Endothelial cell of umbilical vein (primary cell): ENCODE measurements at regions not wholly inside any gene's neighbourhood (a gene's known extent, or its start where the extent isn't known, plus 50 kb on each side); places are given as distances from the start of the nearest gene placed in this dataset.

ENCODE experiments used
- EZH2 ChIP-seq: IDR thresholded peaks from 2 replicates; pipeline ENCODE4 v1.6.1; 2012; ENCODE audit warnings: borderline replicate concordance, low read depth, mild to moderate bottlenecking, moderate library complexity, low read length, inconsistent platforms; ENCODE audit not compliant: severe bottlenecking
- FOS ChIP-seq: IDR thresholded peaks from 2 replicates; pipeline ENCODE4 v1.6.1; 2011; ENCODE audit warnings: mild to moderate bottlenecking, low read length, moderate library complexity, borderline replicate concordance; ENCODE audit not compliant: insufficient read depth
- GATA2 ChIP-seq: IDR thresholded peaks from 2 replicates; pipeline ENCODE4 v1.7.0; 2011; ENCODE audit warnings: low read depth, mild to moderate bottlenecking, moderate library complexity, mixed read lengths, low read length; ENCODE audit not compliant: insufficient read length, insufficient read depth
- JUN ChIP-seq: IDR thresholded peaks from 2 replicates; pipeline ENCODE4 v1.6.1; 2011; ENCODE audit warnings: borderline replicate concordance, low read depth; ENCODE audit not compliant: insufficient read length, insufficient read depth
- MYC ChIP-seq: IDR thresholded peaks from one replicate; pipeline ENCODE4 v1.6.1; 2011; ENCODE audit warnings: mild to moderate bottlenecking, low read depth, low read length
- POLR2A ChIP-seq: IDR thresholded peaks from 2 replicates; pipeline ENCODE4 v1.6.1; 2012; ENCODE audit warnings: low read depth, mild to moderate bottlenecking, control low read depth, low read length
- POLR2AphosphoS5 ChIP-seq: IDR thresholded peaks from 2 replicates; pipeline ENCODE4 v1.6.1; 2012; ENCODE audit warnings: low read depth, mild to moderate bottlenecking, control low read depth, low read length, moderate library complexity; ENCODE audit not compliant: insufficient read depth
- TF ChIP-seq, protein P1 (sequence below), 2 donors: IDR thresholded peaks; 1 replicate in 1 of 2; 2 replicates in 1 of 2; pipeline ENCODE4 v1.5.1; 2011; ENCODE audit warnings: low read length in 2 of 2, mild to moderate bottlenecking in 2 of 2, moderate library complexity in 2 of 2, control low read depth in 1 of 2, inconsistent platforms in 1 of 2, low read depth in 1 of 2; ENCODE audit not compliant: insufficient read depth in 1 of 2; ENCODE audit errors: extremely low read depth in 1 of 2
- TF ChIP-seq, protein P2 (sequence below): IDR thresholded peaks from 2 replicates; pipeline ENCODE4 v1.6.1; 2011; ENCODE audit not compliant: insufficient read depth, insufficient read length

DNA sequence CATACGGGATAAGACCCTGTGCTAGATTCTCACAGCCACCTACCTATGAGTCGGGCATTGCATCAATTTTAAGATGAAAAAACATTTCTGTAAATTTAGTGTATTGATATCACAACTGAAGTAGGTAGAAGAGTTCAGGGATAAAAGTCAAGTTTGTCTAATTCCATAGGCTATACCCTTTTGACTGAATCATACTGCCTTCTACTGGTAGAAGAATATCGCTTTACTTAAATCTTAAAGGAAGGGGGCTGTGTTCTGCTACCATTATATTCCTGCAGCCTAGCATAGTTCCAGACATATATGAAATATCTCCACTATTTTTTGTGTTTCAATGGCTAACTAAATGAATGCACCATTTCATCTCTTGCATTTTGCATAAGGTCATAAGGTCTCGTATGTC lies 1128.6 kb downstream of the CDH8 start:
- TF ChIP-seq, protein P1, sequence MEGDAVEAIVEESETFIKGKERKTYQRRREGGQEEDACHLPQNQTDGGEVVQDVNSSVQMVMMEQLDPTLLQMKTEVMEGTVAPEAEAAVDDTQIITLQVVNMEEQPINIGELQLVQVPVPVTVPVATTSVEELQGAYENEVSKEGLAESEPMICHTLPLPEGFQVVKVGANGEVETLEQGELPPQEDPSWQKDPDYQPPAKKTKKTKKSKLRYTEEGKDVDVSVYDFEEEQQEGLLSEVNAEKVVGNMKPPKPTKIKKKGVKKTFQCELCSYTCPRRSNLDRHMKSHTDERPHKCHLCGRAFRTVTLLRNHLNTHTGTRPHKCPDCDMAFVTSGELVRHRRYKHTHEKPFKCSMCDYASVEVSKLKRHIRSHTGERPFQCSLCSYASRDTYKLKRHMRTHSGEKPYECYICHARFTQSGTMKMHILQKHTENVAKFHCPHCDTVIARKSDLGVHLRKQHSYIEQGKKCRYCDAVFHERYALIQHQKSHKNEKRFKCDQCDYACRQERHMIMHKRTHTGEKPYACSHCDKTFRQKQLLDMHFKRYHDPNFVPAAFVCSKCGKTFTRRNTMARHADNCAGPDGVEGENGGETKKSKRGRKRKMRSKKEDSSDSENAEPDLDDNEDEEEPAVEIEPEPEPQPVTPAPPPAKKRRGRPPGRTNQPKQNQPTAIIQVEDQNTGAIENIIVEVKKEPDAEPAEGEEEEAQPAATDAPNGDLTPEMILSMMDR (IDR thresholded peaks at IDR 0.05; ENCODE audit: extremely low read depth in 1 of 2, insufficient read depth in 1 of 2, low read depth in 1 of 2, low read length in 2 of 2) = no peak
- TF ChIP-seq EZH2 (no peak), POLR2A (no peak), POLR2AphosphoS5 (no peak), JUN (no peak), MYC (no peak), FOS (no peak), GATA2 (no peak)
- TF ChIP-seq, protein P2, sequence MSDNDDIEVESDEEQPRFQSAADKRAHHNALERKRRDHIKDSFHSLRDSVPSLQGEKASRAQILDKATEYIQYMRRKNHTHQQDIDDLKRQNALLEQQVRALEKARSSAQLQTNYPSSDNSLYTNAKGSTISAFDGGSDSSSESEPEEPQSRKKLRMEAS = no peak
